Coronary artery (tissue), 2 donors: ENCODE measurements at regions not wholly inside any gene's neighbourhood (a gene's known extent, or its start where the extent isn't known, plus 50 kb on each side); places are given as distances from the start of the nearest gene placed in this dataset.

Experiments used
- DNase-seq: peaks from one replicate; pipeline ENCODE4 v3.0.0-alpha.2; 2017; ENCODE audit warnings: low spot score
- H3K27ac ChIP-seq, 2 donors: fragments of 200-600 bp; sonication (generic); one replicate each; pipeline ENCODE4 v1.5.1; 2016 to 2019
- H3K4me3 ChIP-seq: fragments of 200-600 bp; sonication (generic); 2 replicates; pipeline ENCODE4 v1.5.1; 2016; ENCODE audit warnings: mild to moderate bottlenecking, moderate library complexity
- TF ChIP-seq, protein P1 (sequence below): fragments of 200-600 bp; sonication (generic); IDR thresholded peaks from one replicate; pipeline ENCODE4 v1.5.1; 2019; ENCODE audit warnings: antibody characterized with exemption

DNA sequence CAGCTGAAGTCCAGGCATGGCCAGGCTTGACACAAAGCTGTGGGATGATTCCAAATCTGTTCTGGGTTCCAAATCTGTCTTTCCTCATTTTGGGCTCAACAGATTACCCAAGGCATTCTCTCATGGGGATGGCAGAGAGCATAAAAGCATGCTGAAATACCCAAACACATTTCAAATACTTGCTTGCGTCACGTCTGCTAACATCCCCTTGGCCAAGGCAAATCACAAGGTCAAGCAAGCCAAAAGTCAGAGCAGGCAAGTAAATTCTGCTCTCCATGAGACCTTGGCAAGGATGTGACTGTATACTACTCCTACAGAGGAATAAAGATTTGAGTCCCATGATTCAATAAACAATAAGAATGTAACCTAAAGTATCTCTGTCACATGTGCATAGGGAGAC, 306.7 kb downstream of the EPB41L4A start:
- H3K27ac ChIP-seq: no peak overlapping the region
- H3K4me3 ChIP-seq: no peak overlapping the region
- DNase-seq: no peak
- TF ChIP-seq, protein P1, sequence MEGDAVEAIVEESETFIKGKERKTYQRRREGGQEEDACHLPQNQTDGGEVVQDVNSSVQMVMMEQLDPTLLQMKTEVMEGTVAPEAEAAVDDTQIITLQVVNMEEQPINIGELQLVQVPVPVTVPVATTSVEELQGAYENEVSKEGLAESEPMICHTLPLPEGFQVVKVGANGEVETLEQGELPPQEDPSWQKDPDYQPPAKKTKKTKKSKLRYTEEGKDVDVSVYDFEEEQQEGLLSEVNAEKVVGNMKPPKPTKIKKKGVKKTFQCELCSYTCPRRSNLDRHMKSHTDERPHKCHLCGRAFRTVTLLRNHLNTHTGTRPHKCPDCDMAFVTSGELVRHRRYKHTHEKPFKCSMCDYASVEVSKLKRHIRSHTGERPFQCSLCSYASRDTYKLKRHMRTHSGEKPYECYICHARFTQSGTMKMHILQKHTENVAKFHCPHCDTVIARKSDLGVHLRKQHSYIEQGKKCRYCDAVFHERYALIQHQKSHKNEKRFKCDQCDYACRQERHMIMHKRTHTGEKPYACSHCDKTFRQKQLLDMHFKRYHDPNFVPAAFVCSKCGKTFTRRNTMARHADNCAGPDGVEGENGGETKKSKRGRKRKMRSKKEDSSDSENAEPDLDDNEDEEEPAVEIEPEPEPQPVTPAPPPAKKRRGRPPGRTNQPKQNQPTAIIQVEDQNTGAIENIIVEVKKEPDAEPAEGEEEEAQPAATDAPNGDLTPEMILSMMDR: no peak

DNA sequence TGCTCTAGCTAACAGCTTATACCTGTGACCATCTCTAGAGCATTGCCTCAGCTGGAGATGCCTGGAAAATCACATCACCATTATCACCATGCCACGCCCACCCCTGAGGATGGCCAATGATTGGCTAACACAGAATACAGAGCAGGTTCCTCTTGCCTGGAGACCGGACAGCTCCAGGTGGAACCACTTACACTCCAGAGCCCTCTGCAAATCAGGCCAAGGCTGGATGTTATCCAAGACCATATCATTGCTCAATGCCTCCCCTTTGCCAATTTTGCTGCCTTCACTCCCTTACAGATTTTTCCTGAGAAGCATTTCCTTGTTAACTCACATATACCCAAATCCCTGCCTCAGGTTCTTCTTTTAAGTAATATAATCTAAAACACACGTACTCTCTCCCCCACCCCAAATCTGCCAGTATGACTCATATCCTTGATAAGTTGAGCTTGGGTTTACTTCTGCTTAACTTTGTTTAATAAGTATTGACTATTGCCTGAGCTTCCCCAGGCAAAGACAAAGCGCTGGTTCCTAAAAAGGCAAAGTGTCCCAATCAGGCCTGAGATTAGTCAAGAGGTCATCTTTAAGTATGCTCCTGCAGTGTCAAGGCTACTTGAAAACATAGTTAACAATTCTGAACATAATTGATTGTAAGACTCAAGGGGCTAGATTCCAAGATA, 309.6 kb downstream of the EPB41L4A start:
- no peak for DNase-seq
- TF ChIP-seq, protein P1: no peak
- H3K27ac ChIP-seq: no peak overlapping the region

DNA sequence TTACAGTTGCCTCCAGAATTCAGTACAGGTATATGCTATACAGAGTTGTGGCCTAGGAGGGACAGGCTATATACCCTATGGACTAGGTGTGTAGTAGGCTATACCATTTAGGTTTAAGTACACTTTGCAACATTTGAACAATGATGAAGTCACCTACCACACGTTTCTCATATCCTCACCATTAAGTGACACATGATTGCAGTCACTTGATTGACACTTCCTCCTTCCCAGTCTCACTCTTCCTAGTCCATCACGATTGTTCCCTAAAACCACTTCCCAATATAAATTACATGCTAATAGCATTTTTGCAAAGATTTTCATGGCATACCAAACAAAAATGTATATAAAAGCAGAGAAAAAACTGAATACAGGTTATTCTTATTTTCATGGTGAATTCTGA, 312.2 kb downstream of the EPB41L4A start:
- H3K4me3 ChIP-seq: no peak overlapping the region
- TF ChIP-seq, protein P1: no peak
- DNase-seq: no peak
- H3K27ac ChIP-seq: no peak overlapping the region

More for the DNA sequence above, 309.6 kb downstream of the EPB41L4A start:
- no peak overlapping the region for H3K4me3 ChIP-seq

DNA sequence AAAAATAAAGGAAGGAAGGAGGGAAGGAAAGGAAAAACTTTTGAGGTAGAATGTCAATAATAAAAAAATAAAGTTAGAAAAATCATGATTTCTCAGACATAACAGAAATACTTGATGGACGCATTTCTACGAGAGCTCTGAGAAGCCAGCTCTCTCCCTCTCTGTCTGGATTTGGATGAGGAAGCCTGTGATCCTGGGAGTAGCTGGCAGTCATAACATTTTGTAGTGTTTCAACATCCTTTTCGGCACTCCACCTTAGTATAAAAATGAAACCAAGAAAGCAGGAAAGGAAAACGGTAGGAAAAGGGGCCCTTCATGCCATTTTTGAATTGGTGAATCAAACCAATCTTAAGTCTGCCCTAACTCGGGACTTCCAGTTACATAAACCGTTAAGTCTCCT, 321.3 kb downstream of the EPB41L4A start:
- TF ChIP-seq, protein P1: no peak
- no peak for DNase-seq
- Histone ChIP-seq H3K4me3 (no peak overlapping the region), H3K27ac (no peak overlapping the region)

DNA sequence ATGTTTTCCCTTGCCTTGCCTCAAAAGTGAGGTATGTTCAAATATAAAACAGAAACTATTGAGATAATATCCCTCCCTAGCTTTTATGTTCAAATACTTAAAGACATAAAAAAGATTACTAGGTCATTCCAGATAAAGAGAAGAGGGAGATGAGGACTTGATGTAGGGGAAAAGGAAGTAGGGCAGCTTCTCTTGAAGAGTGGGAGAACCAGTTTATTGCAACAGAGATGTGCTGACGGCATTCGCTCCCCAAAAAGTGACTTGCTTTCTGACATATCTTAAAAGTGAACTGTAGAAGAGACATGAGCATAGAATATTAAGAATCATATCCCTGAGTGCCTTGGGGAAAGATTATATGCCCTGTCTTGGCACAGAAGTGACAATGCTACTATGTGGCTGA, 330.2 kb upstream of the NREP start:
- H3K27ac ChIP-seq: no peak overlapping the region
- no peak for DNase-seq
- no peak overlapping the region for H3K4me3 ChIP-seq
- TF ChIP-seq, protein P1: no peak

DNA sequence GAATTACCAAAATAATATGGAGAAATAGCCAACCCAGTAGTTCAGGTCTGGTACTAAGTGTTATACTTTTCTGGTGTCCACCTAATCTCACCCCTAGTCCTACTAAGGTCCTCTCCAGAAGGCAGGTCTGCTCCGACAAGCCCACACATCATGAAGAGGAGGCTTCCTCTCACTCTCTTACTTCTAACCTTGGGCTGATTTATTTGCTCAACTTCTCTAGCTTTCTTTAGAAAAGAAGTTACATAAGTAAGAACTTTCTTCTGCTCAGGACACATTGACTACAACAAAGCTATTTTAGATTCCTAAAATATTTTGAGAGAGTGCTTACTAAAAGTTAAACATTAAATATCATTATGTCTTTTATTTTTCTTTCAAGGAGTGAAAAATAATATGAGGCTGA, 329.7 kb upstream of the NREP start:
- no peak for DNase-seq
- TF ChIP-seq, protein P1: no peak
- H3K27ac ChIP-seq: no peak overlapping the region
- no peak overlapping the region for H3K4me3 ChIP-seq

DNA sequence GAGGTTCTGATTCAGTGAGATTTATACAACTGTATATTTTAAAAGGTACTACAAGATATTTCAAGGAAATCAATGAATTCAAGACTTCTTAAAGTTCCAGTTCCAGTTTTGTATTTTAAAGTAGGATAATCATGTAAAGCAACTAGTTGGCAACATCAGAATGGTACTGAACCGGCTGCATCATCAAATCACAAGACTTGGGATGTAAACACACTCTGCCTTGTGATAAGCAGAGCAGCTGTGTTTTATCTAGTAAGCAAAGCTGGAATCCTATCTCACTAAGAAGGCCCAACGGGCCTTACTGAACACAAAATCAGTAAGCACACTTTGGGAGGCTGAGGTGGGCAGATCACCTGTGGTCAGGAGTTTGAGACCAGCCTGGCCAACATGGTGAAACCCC, 327.2 kb upstream of the NREP start:
- no peak for DNase-seq
- Histone ChIP-seq H3K4me3 (no peak overlapping the region), H3K27ac (no peak overlapping the region)
- TF ChIP-seq, protein P1: no peak
